GM03348 (cell line): ENCODE measurements at regions not wholly inside any gene's neighbourhood (a gene's known extent, or its start where the extent isn't known, plus 50 kb on each side); places are given as distances from the start of the nearest gene placed in this dataset.
"Not testable (repeated sequence)": the region's sequence is repeated elsewhere in the genome, so short reads cannot be mapped to it uniquely, and the experiment has no call there.

ENCODE experiments used
- DNase-seq: peaks from one replicate; pipeline ENCODE4 v3.0.0; 2012; ENCODE audit warnings: low spot score

DNA sequence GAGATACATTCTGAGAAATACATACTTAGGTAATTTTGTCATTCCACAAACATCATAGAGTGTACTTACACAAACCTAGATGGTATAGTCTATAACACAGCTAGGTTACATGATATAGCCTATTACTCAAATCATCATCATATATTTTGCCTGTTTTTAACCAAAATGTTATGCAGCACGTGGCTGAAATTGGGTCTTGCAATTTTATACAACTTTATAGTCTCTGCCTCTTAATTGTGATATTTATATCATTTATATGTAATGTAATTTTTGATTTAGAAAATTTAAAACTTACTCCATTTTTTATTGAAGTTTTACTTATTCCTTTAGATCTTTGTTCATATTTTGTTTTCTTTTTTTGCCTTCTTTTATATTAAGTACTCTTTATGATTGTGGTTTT, 350.7 kb upstream of the DCN start:
- no peak for DNase-seq

DNA sequence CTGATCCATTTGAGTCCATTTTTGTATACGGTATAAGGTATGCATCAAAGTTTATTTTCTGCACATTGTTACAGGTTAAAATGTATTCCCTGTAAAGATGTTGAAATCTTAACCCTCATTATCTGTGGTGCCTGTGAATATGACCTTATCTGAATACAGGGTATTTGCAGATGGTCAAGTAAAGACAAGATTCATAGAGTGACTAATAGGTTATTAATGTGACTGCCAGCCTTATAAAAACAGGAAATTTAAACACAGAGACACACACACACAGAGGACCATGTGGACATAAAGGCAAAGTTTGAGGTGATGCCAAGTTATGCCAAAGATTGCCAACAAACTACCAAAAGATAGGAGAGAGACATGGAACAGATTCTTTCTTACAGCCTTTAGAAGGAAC, 347.2 kb upstream of the DCN start:
- DNase-seq = no peak

DNA sequence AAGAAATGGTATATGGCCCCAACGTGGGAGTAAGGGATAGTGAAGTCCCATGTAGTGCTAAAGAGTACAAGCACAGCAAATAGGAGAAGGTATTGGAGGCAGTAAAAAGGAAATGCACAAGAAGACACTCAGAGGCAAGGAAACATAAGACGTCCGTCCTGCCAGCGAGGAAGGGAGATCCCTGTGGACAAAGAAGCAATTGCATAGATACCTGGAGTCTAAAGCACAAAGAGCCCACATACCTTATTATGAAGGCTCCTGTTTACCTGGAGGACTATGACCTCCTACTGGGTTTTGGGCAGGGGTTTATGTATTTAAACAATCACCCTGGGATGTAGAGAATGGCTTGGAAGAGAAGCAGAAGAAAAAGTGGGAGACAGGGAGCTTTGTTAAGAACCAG, 341.2 kb upstream of the DCN start:
- DNase-seq = no peak

DNA sequence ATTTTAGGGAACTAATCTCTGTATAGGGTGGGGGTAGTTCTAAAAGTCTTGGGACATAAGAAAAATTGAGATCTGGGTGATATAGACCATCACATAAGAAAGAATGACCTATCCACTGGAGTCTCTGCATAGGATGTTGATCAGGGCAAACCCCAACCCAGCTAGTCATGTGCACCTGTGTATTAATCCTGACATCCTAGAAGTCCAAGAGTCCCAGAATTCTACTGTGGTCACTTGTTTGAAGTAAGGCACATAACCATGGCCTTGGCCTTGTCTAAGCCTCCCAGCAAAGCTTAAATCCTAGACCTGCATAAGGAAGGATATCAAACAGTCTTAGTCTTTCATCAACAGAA, 334.1 kb upstream of the DCN start:
- no peak for DNase-seq

- DNase-seq = no peak
These were observed 333.5 kb upstream of the DCN start for GRCh38 chr12:91515944-91516694.

DNA sequence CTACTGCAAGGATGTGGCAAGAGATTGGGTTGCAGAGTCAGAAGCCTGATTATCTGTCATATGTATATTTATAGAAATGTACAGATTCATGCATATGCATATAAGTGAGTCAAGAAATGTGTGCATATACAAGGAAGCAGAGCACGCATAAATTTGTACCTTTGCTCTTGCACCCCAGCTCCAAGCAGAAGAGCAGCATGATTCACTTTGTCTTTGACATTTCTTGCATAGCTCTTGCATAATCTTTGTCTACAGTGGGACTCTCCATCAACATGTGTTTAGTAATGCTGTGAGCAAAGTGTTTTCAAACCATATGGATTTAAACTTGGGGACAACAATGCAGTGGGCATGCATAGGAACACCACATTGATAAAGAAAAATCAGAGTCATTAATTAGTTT, 330.7 kb upstream of the DCN start:
- no peak for DNase-seq

DNA sequence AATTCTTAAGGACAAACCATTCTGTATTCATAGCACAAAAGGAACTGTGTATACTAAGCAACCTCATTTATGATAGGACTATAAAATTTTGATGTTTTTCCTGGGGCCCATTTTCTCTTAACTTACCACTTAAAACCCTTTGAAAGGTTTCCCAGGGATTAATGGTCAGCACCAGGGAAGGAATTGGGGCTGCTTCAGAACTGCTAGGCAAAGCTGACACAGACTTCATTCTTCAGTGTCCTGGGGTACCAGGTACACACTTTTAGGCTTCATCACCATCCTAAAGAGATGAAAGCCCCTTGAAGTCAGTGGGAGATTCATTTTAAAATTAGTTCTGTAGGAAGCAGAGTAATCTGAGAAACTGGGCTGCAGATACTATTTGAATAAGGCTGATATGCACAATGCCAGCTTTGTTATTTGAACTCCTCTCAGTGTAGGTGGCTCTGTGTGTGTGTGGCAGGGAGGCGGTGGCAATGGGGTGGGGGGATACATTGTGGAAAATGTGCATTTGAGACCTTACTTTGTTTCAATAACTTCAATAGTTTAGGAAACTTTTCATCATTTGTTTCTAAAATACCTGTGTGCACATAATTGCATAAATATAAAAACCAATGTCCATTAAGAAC, 329.3 kb upstream of the DCN start:
- no peak for DNase-seq

DNA sequence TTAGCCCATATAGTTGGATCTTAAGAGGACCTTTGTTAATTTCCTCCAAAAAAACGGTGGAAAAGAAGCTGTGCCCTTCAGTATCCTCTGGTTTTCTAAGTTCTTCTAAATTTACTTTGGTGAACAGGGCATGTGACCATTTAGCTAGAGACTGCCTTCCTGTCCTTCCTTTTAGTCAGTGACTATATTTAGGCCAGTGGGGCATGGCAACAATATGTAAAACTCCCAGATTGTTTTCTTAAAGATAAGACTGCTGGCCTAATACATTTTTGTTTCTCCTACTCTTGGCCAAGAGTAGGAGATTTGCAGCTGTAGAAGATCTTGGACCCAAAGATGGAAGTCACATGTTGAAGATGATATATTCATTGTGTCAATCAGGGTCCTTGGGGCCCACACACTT, 325.1 kb upstream of the DCN start:
- DNase-seq = no peak

DNA sequence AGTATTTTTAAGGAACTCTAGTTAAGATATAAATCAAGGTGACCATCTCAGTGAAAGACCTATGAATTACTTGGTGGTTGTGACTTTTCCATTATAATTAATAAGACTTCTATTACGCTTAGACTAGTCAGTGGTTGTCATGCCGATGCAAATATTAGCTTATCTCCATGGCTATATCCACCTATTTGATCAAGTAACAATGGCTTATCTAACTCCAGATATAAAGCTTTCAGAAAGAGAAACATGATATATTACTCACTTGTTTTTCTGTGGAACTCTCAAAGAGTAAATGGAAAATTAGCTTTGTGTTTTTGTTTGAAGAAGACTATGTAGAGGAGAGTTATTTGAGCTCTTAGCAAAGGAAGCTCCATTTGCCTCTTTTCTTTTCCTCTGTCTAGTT, 323.8 kb upstream of the DCN start:
- no peak for DNase-seq

- no peak for DNase-seq
These were observed 322.4 kb upstream of the DCN start for GRCh38 chr12:91505006-91505405.

- DNase-seq = no peak
These were observed 319.6 kb upstream of the DCN start for GRCh38 chr12:91502208-91502607.

DNA sequence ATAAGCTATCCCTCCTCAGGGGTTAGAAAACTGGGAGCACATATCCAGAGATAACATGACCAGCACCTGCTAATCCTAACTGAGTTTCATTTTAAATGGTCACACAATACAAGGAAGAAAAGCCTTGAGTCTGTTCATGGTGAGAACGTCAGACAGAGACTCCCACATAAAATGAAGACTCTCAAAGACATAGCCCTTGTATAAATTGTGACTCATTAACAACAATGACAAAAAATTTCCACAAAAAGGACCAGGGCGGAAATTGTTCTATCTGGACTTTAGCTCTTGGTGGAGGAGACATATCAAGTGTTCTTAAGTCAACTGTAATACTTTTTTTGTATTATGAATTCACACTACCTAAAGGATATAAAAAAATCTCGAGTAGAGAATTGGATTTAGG, 313.7 kb upstream of the DCN start:
- no peak for DNase-seq

GRCh38 chr12:91493308-91493707, 310.7 kb upstream of the DCN start:
- DNase-seq = no peak

GRCh38 chr12:91492648-91493047, 310.0 kb upstream of the DCN start:
- DNase-seq = no peak

DNA sequence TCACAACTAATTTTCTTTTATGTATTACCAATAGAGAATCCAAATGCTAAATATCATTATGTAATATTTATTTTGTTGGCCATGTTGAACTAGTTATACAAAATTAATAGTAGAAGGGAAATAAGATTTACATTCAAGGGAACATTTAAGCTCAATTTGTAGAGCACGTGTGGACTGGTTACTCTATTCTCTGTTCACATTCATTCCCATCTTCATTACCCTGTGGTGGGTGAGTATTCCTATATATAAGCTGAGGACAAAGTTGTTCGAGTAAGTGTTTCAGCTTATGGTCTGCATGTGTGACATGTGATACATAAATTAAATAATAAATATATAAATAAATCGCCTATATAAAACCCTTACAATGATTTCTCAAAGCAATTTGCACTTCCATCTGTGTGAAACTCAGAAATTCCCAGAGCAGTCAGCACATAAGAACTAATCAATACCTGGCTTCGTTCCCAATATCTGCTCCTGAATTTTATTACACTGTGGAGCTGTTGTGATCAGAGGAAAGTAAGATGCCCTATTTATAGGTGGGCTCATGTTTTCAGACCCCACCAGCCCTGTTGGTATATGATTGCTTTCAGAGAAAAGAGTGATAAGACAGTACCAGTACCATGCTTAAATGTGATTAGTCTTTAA, 308.2 kb upstream of the DCN start:
- DNase-seq = no peak

GRCh38 chr12:91483471-91483985, 300.9 kb upstream of the DCN start:
- DNase-seq = no peak

GRCh38 chr12:91482231-91482630, 299.6 kb upstream of the DCN start:
- DNase-seq = no peak

GRCh38 chr12:91478500-91478899, 295.9 kb upstream of the DCN start:
- DNase-seq = no peak

DNA sequence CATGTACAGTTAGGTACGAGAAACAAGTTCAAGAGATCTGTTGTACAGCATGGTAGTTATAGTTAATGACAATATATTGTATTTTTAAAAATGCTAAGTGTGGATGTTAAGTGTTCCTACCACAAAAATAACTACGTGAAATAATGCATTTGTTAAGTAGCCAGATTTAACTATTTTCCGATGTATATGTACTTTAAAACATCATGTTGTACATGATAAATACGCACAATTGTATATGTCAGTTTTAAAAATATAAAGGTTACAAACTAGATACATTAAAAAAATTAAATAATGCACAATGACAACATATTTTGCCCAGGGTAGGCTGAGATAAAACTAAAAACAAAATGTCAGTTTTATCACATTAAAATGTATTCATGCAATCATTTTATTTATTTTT, 285.1 kb upstream of the DCN start:
- DNase-seq = no peak

- no peak for DNase-seq
These were observed 278.4 kb upstream of the DCN start for GRCh38 chr12:91461061-91461460.

DNA sequence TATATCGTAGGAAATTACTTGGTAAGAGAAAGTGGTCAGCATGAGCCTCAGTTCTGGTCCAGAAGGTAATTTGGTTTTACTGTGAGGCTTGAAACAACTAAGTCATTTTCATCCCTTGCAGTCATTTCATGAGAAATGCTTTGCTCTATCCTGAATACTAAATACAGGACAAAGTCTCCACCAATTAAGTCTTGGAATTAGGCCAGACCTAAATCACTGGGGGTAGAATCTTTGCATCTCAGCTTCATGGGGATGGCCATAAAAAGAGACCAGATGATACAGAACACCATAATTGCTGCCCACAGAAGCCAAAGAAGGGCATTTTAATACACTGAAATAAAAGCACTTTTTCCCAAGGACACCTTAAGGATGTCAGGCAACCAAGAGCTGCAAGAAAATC, 277.9 kb upstream of the DCN start:
- DNase-seq = no peak

GRCh38 chr12:91455321-91455720, 272.7 kb upstream of the DCN start:
- DNase-seq = no peak

GRCh38 chr12:91454179-91454578, 271.6 kb upstream of the DCN start:
- no peak for DNase-seq

DNA sequence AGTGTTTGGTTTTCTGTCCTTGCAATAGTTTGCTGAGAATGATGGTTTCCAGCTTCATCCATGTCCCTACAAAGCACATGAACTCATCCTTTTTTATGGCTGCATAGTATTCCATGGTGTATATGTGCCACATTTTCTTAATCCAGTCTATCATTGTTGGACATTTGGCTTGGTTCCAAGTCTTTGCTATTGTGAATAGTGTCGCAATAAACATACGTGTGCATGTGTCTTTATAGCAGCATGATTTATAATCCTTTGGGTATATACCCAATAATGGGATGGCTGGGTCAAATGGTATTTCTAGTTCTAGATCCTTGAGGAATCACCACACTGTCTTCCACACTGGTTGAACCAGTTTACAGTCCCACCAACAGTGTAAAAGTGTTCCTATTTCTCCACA, 269.8 kb upstream of the DCN start:
- not testable (repeated sequence) for DNase-seq
